Spleen (tissue), 7 donors: ENCODE measurements at regions not wholly inside any gene's neighbourhood (a gene's known extent, or its start where the extent isn't known, plus 50 kb on each side); places are given as distances from the start of the nearest gene placed in this dataset.

Experiments
- CTCF ChIP-seq, 11 experiments: fragments of 200-600 bp in 7 of 11; fragments of 450-650 bp in 4 of 11; sonication (generic) in 4 of 11; IDR thresholded peaks in 8 of 11; conservative IDR thresholded peaks in 3 of 11; 1 replicate in 7 of 11; 2 replicates in 4 of 11; pipeline versions ENCODE4 v1.4.0 to v1.8.0; 2016 to 2021; ENCODE audit warnings: antibody characterized with exemption in 11 of 11, inconsistent platforms in 4 of 11, mild to moderate bottlenecking in 1 of 11
- POLR2AphosphoS5 ChIP-seq, 3 donors: sonication (generic); formaldehyde crosslinking; IDR thresholded peaks; one replicate each; pipeline ENCODE4 v1.5.1; 2017; ENCODE audit warnings: antibody characterized with exemption in 3 of 3
- donor health status: DM: no; HTN: no; CAD: no; lungs with moderate emphysema.
- donor health status: DM: no; HTN: no; CAD: no.
- donor health status: DM: no; HTN: no; CAD: no.

- TF ChIP-seq CTCF (IDR thresholded peaks at IDR 0.05 in 8 of 11, conservative IDR thresholded peaks at IDR 0.05 in 3 of 11) (no peak), POLR2AphosphoS5 (IDR thresholded peaks at IDR 0.05) (no peak)
Measured at GRCh38 chr10:78300526-78300925, 266.9 kb downstream of the RPS24 start.
